OCI-LY3 (cell line): ENCODE measurements at regions not wholly inside any gene's neighbourhood (a gene's known extent, or its start where the extent isn't known, plus 50 kb on each side); places are given as distances from the start of the nearest gene placed in this dataset.

Experiments
- H2AFZ ChIP-seq: fragments of 200-600, 300-600 bp; shearing (Covaris generic); 2 replicates; pipeline ENCODE4 v1.6.0; 2014; ENCODE audit warnings: antibody characterized with exemption, low read depth, low read length
- H3K27ac ChIP-seq: fragments of 200-600, 300-600 bp; sonication (generic); 2 replicates; pipeline ENCODE4 v1.5.1; 2014; ENCODE audit warnings: mild to moderate bottlenecking, low read length, moderate library complexity, mixed read lengths
- H3K27me3 ChIP-seq: fragments of 200-600, 300-600 bp; sonication (generic); 2 replicates; pipeline ENCODE4 v1.6.1; 2014; ENCODE audit warnings: low read depth, low read length, mixed read lengths
- H3K36me3 ChIP-seq: fragments of 200-600, 300-600 bp; sonication (generic); replicated peaks from 2 replicates; pipeline ENCODE3; 2014; ENCODE audit warnings: low read depth, low read length, mixed read lengths
- H3K4me1 ChIP-seq: fragments of 300-600, 200-600 bp; sonication (generic); 2 replicates; pipeline ENCODE4 v1.6.1; 2014; ENCODE audit warnings: low read length, mixed read lengths
- H3K4me2 ChIP-seq: fragments of 200-600, 300-600 bp; sonication (generic); 2 replicates; pipeline ENCODE4 v1.6.1; 2014; ENCODE audit warnings: low read length, mixed read lengths
- H3K4me3 ChIP-seq: fragments of 300-600, 200-600 bp; sonication (generic); 2 replicates; pipeline ENCODE4 v1.5.1; 2014; ENCODE audit warnings: antibody characterized with exemption, mild to moderate bottlenecking, low read length, moderate library complexity
- H3K79me2 ChIP-seq: fragments of 300-600, 200-600 bp; shearing (Covaris generic); 2 replicates; pipeline ENCODE4 v1.6.1; 2014; ENCODE audit warnings: mild to moderate bottlenecking, low read length, mixed read lengths
- H3K9ac ChIP-seq: fragments of 300-600, 200-600 bp; shearing (Covaris generic); 2 replicates; pipeline ENCODE4 v1.6.0; 2014; ENCODE audit warnings: mild to moderate bottlenecking, low read length, moderate library complexity
- H3K9me3 ChIP-seq: fragments of 200-600, 300-600 bp; shearing (Covaris generic); 2 replicates; pipeline ENCODE4 v1.6.1; 2014; ENCODE audit warnings: low read length, mixed read lengths; ENCODE audit not compliant: insufficient read depth
- H4K20me1 ChIP-seq: fragments of 200-600, 300-600 bp; sonication (generic); 2 replicates; pipeline ENCODE4 v1.6.1; 2016; ENCODE audit warnings: low read length, mixed read lengths; ENCODE audit not compliant: insufficient read depth
- EZH2phosphoT487 ChIP-seq: fragments of 200-600 bp; shearing (Covaris generic); IDR thresholded peaks from 2 replicates; pipeline ENCODE4 v1.6.1; 2018; ENCODE audit warnings: antibody characterized with exemption, mixed run types, low read depth
- TF ChIP-seq, protein P1 (sequence below): fragments of 200-600, 300-600 bp; sonication (generic); IDR thresholded peaks from 2 replicates; pipeline ENCODE4 v1.5.1; 2014; ENCODE audit warnings: antibody characterized with exemption, low read length, low read depth

DNA sequence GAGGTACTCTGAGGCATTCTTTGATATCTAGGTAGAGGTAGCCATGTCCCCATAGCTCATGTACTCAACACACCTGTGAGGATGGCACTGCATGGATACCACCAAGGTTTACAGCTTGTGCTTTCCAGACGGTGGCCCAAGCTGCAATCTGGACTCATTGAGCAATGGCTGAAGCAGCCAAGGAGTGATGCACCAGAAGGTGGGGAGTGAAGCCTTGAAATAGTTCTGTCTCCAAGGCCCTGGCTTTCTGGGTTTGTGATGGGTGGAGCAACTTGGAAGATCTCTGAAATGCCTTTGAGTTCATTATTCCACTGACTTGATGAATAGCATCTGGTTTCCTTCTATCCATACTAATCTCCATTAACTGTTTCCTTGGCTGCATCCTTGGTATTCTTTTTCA, 290.0 kb upstream of the NOVA1 start:
- Histone ChIP-seq H3K4me1 (no peaks in the 10 kb centered on the region), H3K4me3 (no peak overlapping the region), H4K20me1 (no peaks in the 10 kb centered on the region), H3K9me3 (no peaks in the 10 kb centered on the region), H3K9ac (no peak overlapping the region), H3K4me2 (no peak overlapping the region), H3K36me3 (no peaks in the 10 kb centered on the region), H3K79me2 (no peaks in the 10 kb centered on the region), H3K27me3 (no peaks in the 10 kb centered on the region), H2AFZ (no peak overlapping the region), H3K27ac (no peak overlapping the region)
- TF ChIP-seq, protein P1, sequence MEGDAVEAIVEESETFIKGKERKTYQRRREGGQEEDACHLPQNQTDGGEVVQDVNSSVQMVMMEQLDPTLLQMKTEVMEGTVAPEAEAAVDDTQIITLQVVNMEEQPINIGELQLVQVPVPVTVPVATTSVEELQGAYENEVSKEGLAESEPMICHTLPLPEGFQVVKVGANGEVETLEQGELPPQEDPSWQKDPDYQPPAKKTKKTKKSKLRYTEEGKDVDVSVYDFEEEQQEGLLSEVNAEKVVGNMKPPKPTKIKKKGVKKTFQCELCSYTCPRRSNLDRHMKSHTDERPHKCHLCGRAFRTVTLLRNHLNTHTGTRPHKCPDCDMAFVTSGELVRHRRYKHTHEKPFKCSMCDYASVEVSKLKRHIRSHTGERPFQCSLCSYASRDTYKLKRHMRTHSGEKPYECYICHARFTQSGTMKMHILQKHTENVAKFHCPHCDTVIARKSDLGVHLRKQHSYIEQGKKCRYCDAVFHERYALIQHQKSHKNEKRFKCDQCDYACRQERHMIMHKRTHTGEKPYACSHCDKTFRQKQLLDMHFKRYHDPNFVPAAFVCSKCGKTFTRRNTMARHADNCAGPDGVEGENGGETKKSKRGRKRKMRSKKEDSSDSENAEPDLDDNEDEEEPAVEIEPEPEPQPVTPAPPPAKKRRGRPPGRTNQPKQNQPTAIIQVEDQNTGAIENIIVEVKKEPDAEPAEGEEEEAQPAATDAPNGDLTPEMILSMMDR = no peak
- no peak for TF ChIP-seq EZH2phosphoT487

DNA sequence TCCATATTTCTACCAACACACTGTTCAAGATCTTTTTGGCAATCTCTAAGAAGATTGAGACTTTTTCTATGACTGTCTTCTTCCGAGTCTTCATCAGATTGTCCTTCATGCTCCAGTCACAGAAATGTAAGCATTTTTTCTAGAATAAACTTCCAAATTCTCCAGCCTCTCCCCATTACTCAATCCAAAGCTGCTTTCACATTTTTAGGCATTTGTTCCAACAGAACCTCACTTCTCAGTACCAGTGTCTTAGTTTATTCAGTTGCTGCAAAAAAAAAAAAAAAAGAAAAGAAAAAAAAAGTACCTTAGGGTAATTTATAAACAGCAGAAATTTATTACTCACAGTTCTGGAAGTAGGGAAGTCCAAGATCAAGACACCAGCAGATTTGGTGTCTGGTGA, 290.8 kb upstream of the NOVA1 start:
- H3K4me3 ChIP-seq = no peak overlapping the region
- H4K20me1 ChIP-seq = no peaks in the 10 kb centered on the region
- TF ChIP-seq, protein P1 = no peak
- no peak for TF ChIP-seq EZH2phosphoT487
- no peak overlapping the region for H3K27ac ChIP-seq
- H2AFZ ChIP-seq = no peak overlapping the region
- H3K4me2 ChIP-seq = no peak overlapping the region
- no peaks in the 10 kb centered on the region for H3K4me1 ChIP-seq
- no peaks in the 10 kb centered on the region for H3K9me3 ChIP-seq
- no peak overlapping the region for H3K9ac ChIP-seq
- no peaks in the 10 kb centered on the region for H3K36me3 ChIP-seq
- H3K79me2 ChIP-seq = no peaks in the 10 kb centered on the region
- H3K27me3 ChIP-seq = no peaks in the 10 kb centered on the region

DNA sequence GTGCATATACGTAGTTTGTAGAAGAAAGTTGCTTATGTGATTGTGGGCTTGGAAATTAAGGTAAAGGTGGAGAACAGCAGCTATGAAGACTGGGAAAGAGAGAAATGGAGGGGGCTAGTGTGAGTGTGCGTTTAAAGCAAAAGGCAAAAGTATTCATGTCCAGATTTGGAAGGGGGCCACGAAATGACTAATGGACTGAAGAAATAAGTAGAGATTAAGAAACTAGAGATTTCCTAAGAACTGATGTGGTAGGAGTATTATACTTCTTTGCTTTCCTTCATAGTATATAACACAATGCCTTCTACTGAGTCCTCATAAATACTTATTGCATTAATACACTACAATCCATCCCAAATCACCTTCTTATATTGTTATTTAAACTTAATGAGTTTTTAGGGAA, 298.6 kb upstream of the NOVA1 start:
- Histone ChIP-seq H3K9me3 (no peaks in the 10 kb centered on the region), H2AFZ (no peak overlapping the region)

DNA sequence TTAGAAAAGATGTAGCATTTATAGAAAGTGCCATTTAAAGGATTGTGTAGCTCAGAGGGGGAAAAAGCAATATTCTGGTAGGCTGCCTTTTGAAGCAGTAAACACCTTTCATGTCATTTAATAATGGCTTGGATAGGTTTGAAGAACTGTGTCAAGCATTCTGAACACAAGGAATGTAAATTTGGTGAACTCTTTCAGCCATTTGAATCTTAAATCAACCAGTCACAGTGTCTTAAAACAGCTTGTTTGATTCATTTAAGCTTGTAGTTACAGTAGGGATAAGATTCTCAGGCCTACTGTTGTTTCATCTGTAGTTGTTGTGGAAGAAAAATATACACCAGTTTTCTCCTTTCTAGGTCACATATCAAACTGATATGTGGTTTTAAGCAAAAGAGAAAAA, 299.4 kb upstream of the NOVA1 start:
- Histone ChIP-seq H3K79me2 (no peaks in the 10 kb centered on the region), H3K4me3 (no peak overlapping the region), H3K4me2 (no peak overlapping the region), H4K20me1 (no peaks in the 10 kb centered on the region), H3K4me1 (no peaks in the 10 kb centered on the region), H3K9me3 (no peaks in the 10 kb centered on the region), H3K27me3 (no peaks in the 10 kb centered on the region), H3K36me3 (no peaks in the 10 kb centered on the region), H3K27ac (no peak overlapping the region), H3K9ac (no peak overlapping the region), H2AFZ (no peak overlapping the region)
- TF ChIP-seq, protein P1 = no peak
- TF ChIP-seq EZH2phosphoT487 = no peak

More for the DNA sequence above, 298.6 kb upstream of the NOVA1 start:
- no peaks in the 10 kb centered on the region for H3K27me3 ChIP-seq
- H3K9ac ChIP-seq = no peak overlapping the region
- H3K4me2 ChIP-seq = no peak overlapping the region
- no peaks in the 10 kb centered on the region for H3K36me3 ChIP-seq
- no peaks in the 10 kb centered on the region for H4K20me1 ChIP-seq
- H3K4me3 ChIP-seq = no peak overlapping the region
- no peaks in the 10 kb centered on the region for H3K79me2 ChIP-seq
- TF ChIP-seq EZH2phosphoT487 = no peak
- TF ChIP-seq, protein P1 = no peak
- no peak overlapping the region for H3K27ac ChIP-seq
- H3K4me1 ChIP-seq = no peaks in the 10 kb centered on the region
